ENCODE measurements at regions not wholly inside any gene's neighbourhood (a gene's known extent, or its start where the extent isn't known, plus 50 kb on each side); places are given as distances from the start of the nearest gene placed in this dataset.

GRCh38 chr5:14932902-14933469 is 61.4 kb upstream of the ANKH start:
- Histone ChIP-seq H3K36me3 (ENCODE audit: control insufficient read depth, low read length) (no peaks in the 10 kb centered on the region), H3K4me2 (ENCODE audit: low read length) (no peak overlapping the region), H3K4me3 (ENCODE audit: low read length) (no peak overlapping the region), H3F3A (ENCODE audit: control insufficient read depth, insufficient read depth) (no peaks in the 10 kb centered on the region), H3K9me2 (replicated peaks; ENCODE audit: control insufficient read depth, low read length) (no peaks in the 10 kb centered on the region), H3K4me1 (ENCODE audit: control insufficient read depth, low read length) (peaks cover 8% of the 10 kb centered on the region), H4K20me1 (ENCODE audit: control insufficient read depth, insufficient read depth, low read depth, low read length) (no peaks in the 10 kb centered on the region), H3K9me3 (ENCODE audit: control insufficient read depth, insufficient read depth, low read length) (no peaks in the 10 kb centered on the region), H3K27ac (ENCODE audit: low read depth, low read length) (no peak overlapping the region), H3K79me2 (ENCODE audit: control insufficient read depth, low read length) (no peaks in the 10 kb centered on the region), H3K27me3 (ENCODE audit: control insufficient read depth, low read length) (peaks cover 3% of the 10 kb centered on the region; the same call in 1 of the 2 replicates)
- no peak for TF ChIP-seq CTCF (IDR thresholded peaks at IDR 0.05; ENCODE audit: low read depth, low read length, poor library complexity, severe bottlenecking)
- no peak for TF ChIP-seq EZH2phosphoT487 (IDR thresholded peaks at IDR 0.05; ENCODE audit: borderline replicate concordance, low read length)

- no peaks in the 10 kb centered on the region for H3K9me3 ChIP-seq (ENCODE audit: control insufficient read depth, insufficient read depth, low read length)
- TF ChIP-seq EZH2phosphoT487 (IDR thresholded peaks at IDR 0.05; ENCODE audit: borderline replicate concordance, low read length) = no peak
- TF ChIP-seq CTCF (IDR thresholded peaks at IDR 0.05; ENCODE audit: low read depth, low read length, poor library complexity, severe bottlenecking) = no peak
- H3K4me3 ChIP-seq (ENCODE audit: low read length) = no peak overlapping the region
- H3K9me2 ChIP-seq (replicated peaks; ENCODE audit: control insufficient read depth, low read length) = no peaks in the 10 kb centered on the region
- H3F3A ChIP-seq (ENCODE audit: control insufficient read depth, insufficient read depth) = no peaks in the 10 kb centered on the region
- no peaks in the 10 kb centered on the region for H4K20me1 ChIP-seq (ENCODE audit: control insufficient read depth, insufficient read depth, low read depth, low read length)
- no peaks in the 10 kb centered on the region for H3K79me2 ChIP-seq (ENCODE audit: control insufficient read depth, low read length)
- H3K36me3 ChIP-seq (ENCODE audit: control insufficient read depth, low read length) = no peaks in the 10 kb centered on the region
- H3K4me2 ChIP-seq (ENCODE audit: low read length) = no peak overlapping the region
- no peak overlapping the region for H3K27ac ChIP-seq (ENCODE audit: low read depth, low read length)
- H3K27me3 ChIP-seq (ENCODE audit: control insufficient read depth, low read length) = peaks cover 3% of the 10 kb centered on the region; the same call in 1 of the 2 replicates
- H3K4me1 ChIP-seq (ENCODE audit: control insufficient read depth, low read length) = no peaks in the 10 kb centered on the region
These were observed 58.9 kb upstream of the ANKH start for GRCh38 chr5:14930486-14930885.

GRCh38 chr5:14929293-14930065 is 57.9 kb upstream of the ANKH start:
- H3K4me3 ChIP-seq (ENCODE audit: low read length) = no peak overlapping the region
- no peaks in the 10 kb centered on the region for H3K36me3 ChIP-seq (ENCODE audit: control insufficient read depth, low read length)
- H3F3A ChIP-seq (ENCODE audit: control insufficient read depth, insufficient read depth) = no peaks in the 10 kb centered on the region
- no peak for TF ChIP-seq EZH2phosphoT487 (IDR thresholded peaks at IDR 0.05; ENCODE audit: borderline replicate concordance, low read length)
- no peak for TF ChIP-seq CTCF (IDR thresholded peaks at IDR 0.05; ENCODE audit: low read depth, low read length, poor library complexity, severe bottlenecking)
- no peak overlapping the region for H3K27ac ChIP-seq (ENCODE audit: low read depth, low read length)
- peaks cover 8% of the 10 kb centered on the region for H3K27me3 ChIP-seq (ENCODE audit: control insufficient read depth, low read length)
- no peaks in the 10 kb centered on the region for H3K79me2 ChIP-seq (ENCODE audit: control insufficient read depth, low read length)
- H4K20me1 ChIP-seq (ENCODE audit: control insufficient read depth, insufficient read depth, low read depth, low read length) = no peaks in the 10 kb centered on the region
- H3K9me3 ChIP-seq (ENCODE audit: control insufficient read depth, insufficient read depth, low read length) = no peaks in the 10 kb centered on the region
- H3K4me1 ChIP-seq (ENCODE audit: control insufficient read depth, low read length) = no peaks in the 10 kb centered on the region
- H3K4me2 ChIP-seq (ENCODE audit: low read length) = no peak overlapping the region
- H3K9me2 ChIP-seq (replicated peaks; ENCODE audit: control insufficient read depth, low read length) = no peaks in the 10 kb centered on the region

Measured in DOHH2 (cell line).